ENCODE measurements at regions not wholly inside any gene's neighbourhood (a gene's known extent, or its start where the extent isn't known, plus 50 kb on each side); places are given as distances from the start of the nearest gene placed in this dataset.

GRCh38 chr5:6926491-6927038, 213.3 kb downstream of the TENT4A start:
- DNase-seq, result no peak

- no peak for DNase-seq
Observed at GRCh38 chr5:6936031-6936430, 222.8 kb downstream of the TENT4A start.

GRCh38 chr5:6937677-6938076, 224.4 kb downstream of the TENT4A start:
- DNase-seq, result no peak

GRCh38 chr5:6941631-6942030, 228.4 kb downstream of the TENT4A start:
- DNase-seq, result no peak

GRCh38 chr5:6943197-6944112, 230.2 kb downstream of the TENT4A start:
- no peak for DNase-seq

- no peak for DNase-seq
Observed at GRCh38 chr5:6948562-6948961, 235.3 kb downstream of the TENT4A start.

GRCh38 chr5:6949230-6949629, 236.0 kb downstream of the TENT4A start:
- no peak for DNase-seq

- no peak for DNase-seq
Observed at GRCh38 chr5:6950250-6950649, 237.0 kb downstream of the TENT4A start.

GRCh38 chr5:6950860-6951259, 237.6 kb downstream of the TENT4A start:
- DNase-seq, result no peak

GRCh38 chr5:6961123-6961522, 247.9 kb downstream of the TENT4A start:
- DNase-seq, result no peak

GRCh38 chr5:6961837-6962635, 248.8 kb downstream of the TENT4A start:
- DNase-seq, result no peak

GRCh38 chr5:6976971-6977370, 263.7 kb downstream of the TENT4A start:
- DNase-seq, result no peak

- no peak for DNase-seq
Observed at GRCh38 chr5:6979061-6979460, 265.8 kb downstream of the TENT4A start.

GRCh38 chr5:6989230-6989629, 276.0 kb downstream of the TENT4A start:
- DNase-seq, result no peak

- DNase-seq, result no peak
Observed at GRCh38 chr5:6994097-6994496, 280.9 kb downstream of the TENT4A start.

- DNase-seq, result no peak
Observed at GRCh38 chr5:6995115-6995514, 281.9 kb downstream of the TENT4A start.

- DNase-seq, result no peak
Observed at GRCh38 chr5:7000310-7000709, 287.1 kb downstream of the TENT4A start.

- no peak for DNase-seq
Observed at GRCh38 chr5:7010591-7010990, 297.4 kb downstream of the TENT4A start.

- no peak for DNase-seq
Observed at GRCh38 chr5:7012057-7012456, 298.8 kb downstream of the TENT4A start.

GRCh38 chr5:7014611-7015010, 301.4 kb downstream of the TENT4A start:
- no peak for DNase-seq

GRCh38 chr5:7015586-7016256, 302.5 kb downstream of the TENT4A start:
- no peak for DNase-seq

- no peak for DNase-seq
Observed at GRCh38 chr5:7016999-7017747, 303.9 kb downstream of the TENT4A start.

All from MV-4-11 (cell line).